T47D (cell line): ENCODE measurements at regions not wholly inside any gene's neighbourhood (a gene's known extent, or its start where the extent isn't known, plus 50 kb on each side); places are given as distances from the start of the nearest gene placed in this dataset.
A peak's percentile ranks its signal among the peaks of the same experiment; 100 is the strongest.

ENCODE experiments used
- DNase-seq, 2 experiments: peaks; one replicate each; pipeline versions ENCODE4 v3.0.0 to v3.0.0-alpha.2; 2011 to 2012; ENCODE audit warnings: low read depth in 1 of 2, low spot score in 1 of 2
- JUND ChIP-seq: IDR thresholded peaks from 2 replicates; pipeline ENCODE4 v1.6.1; 2012; ENCODE audit warnings: low read depth
- in situ Hi-C: cut with HindIII; loops from 2 replicates; pipeline ENCODE4 v1.10.0; 2016; ENCODE audit warnings: low sequenced_read_pairs, low pct_unique_long_range_greater_than_20kb

DNA sequence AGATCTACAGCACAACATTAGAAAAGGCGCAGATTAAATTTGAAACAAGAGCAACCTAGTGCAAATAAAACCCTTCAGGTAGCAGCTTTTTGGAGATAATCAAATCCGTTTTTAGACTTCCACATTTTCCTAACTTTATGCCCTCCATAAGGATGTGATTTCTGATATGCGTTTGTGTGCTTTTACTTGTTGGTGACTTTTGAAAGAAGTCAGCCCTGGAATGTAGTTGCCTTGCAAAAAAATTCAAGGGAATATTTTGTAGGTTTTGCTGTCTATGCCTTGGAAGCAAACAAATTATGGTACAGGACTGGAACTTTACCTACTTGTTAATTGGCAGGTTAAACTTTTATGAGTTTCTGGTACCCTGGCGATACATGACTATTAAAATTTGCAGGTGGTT lies 86.7 kb upstream of the HDAC9 start:
- no peak for TF ChIP-seq JUND
- in situ Hi-C loops, result no loop called here
- DNase-seq, result no peak

DNA sequence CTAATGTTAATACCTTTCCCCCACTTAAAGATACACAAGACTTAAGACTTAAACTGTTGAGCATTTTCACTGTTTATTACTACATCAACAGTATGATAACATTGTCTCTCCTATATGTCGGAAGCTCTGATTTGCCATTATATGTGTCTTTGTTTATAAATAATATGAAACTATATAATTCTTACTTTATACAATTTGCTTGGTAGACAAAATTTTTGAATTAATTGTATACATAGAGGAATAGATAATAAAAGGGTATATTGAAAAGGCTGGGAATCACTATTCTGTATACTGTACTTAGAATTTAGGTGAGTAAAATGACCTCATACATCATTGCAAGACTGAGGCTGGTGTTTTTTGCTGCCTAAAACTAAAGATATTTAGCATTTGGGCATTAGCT lies 82.1 kb upstream of the HDAC9 start:
- in situ Hi-C loops, result no loop called here
- no peak for DNase-seq
- TF ChIP-seq JUND, result no peak

DNA sequence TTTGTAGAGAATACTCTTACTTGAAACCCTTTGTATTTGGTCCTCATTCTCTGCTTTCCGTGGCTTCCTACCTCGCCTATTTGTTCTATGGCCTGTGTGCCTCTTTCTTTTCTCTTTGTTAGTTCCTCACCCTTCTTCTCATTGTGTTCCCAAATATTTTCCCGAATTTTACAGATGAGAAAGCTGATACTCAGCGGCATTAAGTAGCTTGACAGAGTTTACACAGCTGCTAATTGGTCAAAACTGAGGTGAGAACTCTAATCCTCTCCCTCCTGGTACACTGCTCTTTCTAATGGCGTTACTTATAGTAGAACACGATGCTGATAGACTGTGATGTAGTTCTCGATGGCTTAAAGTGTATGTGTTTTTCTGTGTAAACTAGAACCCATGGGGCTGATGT lies 80.7 kb upstream of the HDAC9 start:
- TF ChIP-seq JUND, result no peak
- DNase-seq, result no peak
- in situ Hi-C loops, result no loop called here

DNA sequence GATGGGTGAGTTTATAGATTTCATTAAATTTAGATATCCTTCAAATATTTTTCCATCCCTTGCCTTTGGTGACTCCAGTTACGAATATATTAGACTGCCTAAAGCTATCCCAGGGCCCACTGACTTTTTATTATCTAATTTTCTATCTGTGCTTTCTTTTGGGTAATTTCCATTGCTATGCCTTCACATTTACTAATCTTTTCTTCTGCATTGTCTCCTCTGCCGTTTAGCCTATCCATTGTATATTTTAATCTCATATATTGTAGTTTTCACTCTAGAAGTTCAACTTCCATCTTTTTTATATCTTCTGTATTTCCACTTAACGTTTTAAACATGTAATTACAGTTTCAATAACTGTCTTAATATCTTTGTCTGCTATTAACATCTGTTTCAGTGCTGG lies 78.6 kb upstream of the HDAC9 start:
- no peak for TF ChIP-seq JUND
- no peak for DNase-seq
- in situ Hi-C loops, result no loop called here

DNA sequence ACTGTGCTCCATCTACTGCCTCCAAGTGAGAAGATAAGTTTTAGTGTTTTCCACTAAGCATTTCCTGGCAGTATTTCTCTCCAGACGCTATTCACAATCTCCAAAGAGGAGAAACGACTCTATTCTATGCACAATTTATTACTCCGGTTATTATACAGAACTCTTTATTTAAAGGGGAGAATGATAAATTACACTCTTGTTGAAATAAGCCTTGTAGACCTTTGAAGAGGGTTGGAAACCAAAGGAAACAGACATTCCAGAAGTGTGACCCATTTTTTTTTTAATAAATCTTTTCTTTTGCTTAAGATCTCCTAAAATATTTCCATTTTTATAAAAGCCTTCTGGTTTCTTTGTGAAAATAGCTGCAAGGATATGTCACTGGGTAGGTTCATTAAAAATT lies 76.1 kb upstream of the HDAC9 start:
- DNase-seq, result no peak
- in situ Hi-C loops, result no loop called here
- no peak for TF ChIP-seq JUND

DNA sequence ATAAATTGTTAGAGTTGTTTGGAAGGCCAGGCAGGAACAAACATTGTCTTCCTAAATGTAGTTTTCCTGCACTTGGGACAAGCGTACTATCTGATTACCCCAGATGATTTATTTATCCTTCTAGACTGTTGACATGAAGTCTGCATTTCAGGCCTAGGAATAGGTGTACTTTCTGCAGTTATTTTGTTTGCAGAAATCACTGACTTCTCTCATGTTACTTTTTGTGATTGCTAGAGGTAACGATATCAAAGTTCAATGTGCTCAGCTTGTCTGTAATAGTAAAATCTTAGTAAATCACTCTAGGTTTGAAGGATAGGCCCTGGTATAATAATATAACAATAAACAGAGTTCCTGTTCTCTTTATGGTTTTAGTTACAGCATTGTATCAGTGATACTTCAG lies 75.4 kb upstream of the HDAC9 start:
- TF ChIP-seq JUND, result no peak
- in situ Hi-C loops, result no loop called here
- DNase-seq, result no peak

DNA sequence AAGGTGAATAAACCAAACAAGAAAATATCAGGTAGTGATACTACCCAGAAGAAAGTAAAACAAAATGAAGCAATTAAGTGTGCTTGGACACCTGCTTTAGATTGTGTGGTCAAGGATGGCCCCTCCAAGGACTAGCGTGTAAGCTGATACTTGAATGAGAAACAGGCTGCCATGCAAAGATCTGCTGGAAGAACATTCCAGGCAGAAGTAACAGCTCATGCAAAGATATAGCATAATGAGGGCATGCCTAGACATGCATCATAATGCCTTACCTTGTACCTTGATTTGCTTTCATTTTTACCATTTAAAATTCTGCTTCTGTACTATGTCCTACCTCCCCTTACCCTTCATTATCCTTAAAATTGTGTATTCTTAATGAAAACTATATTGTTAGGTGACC lies 74.8 kb upstream of the HDAC9 start:
- no peak for DNase-seq
- in situ Hi-C loops, result no loop called here
- no peak for TF ChIP-seq JUND

DNA sequence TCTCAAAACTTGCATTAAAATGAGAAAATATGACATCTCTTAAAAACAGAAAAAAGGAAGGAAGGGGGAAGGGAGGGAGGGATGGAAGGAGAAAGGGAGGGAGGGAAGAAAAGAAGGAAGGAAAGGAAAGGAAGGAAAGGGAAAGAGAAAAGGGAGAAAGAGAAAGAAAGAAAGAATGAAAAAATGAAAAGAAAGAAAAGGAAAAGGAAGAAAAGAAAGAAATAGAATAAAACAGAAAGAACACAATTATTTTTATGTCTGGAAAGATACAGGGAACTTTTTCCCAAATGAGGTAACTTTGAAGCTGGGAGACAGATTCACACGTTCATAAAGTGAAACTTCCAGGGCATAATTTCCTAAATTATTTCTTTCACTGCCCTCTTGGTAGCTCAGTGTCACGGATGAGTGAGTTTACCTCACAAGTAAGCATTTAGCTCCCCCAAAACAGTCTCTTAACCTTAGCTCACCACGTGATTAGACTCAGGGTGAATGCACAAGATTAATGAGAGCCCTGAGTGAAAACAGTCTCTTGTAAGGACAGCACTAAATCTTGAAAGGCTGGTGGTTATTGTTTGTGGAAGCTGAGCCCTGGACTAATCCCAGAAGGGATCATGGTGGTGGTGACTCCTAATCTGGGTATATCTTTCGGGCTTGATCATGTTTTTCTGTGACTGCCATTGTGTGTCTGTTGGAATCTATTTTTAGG lies 74.1 kb upstream of the HDAC9 start:
- no peak for TF ChIP-seq JUND
- DNase-seq, result no peak
- in situ Hi-C loops, result no loop called here

DNA sequence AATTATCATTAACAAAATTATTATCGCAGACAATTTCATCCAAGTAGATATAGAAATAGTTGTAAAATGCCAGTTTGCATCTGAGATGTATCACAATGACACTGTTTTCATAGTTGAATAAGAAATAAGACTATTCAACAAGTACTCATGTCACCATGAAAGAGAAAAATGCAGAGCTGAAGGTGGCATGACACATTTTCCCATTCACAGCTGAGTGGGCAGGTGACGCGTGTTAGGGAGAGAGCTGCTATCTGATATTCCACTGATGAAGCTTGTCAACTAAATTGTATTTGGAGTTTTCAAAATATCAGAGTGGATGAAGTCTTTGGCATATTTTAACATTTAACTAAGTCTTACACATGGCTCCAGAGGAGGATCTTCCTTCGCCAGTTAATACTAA lies 70.3 kb upstream of the HDAC9 start:
- no peak for TF ChIP-seq JUND
- DNase-seq, result no peak
- in situ Hi-C loops, result no loop called here

DNA sequence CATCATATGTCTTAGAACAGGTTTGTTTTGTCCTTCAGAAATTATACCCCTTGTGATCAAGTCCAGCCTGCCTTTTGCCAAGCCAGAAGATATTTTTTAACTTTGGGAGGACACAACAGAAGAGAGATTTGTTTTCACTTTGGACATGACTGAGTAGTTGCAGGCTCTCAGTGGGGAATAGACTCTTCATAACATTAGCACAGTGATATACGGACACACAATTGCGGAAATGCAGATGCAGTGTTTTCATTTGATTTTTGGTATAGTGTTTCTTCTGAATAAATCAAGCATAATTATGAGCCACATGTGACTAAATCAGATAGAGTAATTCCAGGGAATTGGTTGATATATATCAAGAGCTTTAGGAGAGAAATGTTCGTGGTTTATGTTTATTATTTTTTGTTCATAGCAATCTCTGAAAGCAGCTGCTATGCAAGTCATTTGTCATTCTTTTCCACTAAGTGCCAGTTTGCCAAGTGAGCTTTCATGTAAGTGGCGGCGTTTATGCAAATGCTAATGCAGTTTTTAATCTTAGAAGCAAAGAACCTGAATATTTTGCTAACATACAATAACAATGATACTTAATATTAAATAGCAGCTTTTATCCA lies 69.6 kb upstream of the HDAC9 start:
- no peak for DNase-seq

DNA sequence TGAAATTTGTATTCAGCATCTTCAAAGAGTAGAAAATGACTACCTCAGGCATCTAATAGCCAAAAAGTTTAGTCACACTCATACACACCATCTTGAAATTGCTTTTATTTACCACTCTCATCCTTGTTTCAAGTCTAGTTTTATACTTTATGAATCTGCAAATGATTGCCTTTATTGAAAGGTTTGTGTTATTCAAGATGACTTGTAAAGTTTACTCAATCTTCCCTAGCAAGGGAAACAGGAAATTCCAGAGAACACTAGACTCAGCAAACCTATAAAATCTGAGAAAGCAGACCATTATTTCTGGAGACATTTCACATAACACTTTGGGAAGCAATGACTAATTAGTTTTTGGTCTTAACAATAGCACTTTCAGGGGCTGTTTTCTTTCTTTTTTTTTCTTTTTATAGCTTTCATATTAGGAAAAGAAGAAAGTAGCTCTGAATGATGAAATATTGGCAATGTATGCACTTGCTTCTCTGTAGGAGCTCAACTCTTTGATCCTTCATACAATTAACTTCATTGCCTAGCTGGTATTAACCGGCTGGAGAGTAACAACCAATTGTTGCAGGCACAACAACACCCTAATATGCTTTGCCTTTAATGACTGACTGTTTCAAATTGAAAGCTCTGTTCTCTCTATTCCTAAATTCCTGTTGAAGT lies 68.9 kb upstream of the HDAC9 start:
- in situ Hi-C loops, result no loop called here
- TF ChIP-seq JUND, result 0 out of 2 replicates have a peak, but pooled peaks have one; percentile 22

More for the DNA sequence above, 69.6 kb upstream of the HDAC9 start:
- no peak for TF ChIP-seq JUND
- in situ Hi-C loops, result no loop called here

DNA sequence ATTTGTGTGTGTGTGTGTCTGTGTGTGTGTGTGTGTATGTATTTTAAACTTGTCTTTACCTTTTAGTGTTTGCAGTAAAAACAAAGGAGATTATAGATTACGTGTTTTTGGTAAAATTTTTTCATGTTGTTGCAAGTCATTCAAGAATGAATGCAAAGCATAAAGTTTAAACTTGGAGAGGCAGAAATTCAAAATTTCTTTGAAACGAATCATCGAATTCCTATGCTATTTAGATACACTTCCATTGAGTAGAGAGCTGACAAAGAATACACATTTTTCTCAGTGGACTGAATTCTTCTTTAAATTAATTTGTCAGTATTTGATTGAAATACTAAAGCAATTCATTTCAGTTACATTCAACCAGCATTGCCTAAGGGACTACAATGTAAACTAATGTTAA lies 66.0 kb upstream of the HDAC9 start:
- in situ Hi-C loops, result no loop called here
- no peak for DNase-seq
- no peak for TF ChIP-seq JUND

More for the DNA sequence above, 68.9 kb upstream of the HDAC9 start:
- DNase-seq, result peak in 1 of 2 experiments; percentile 36

DNA sequence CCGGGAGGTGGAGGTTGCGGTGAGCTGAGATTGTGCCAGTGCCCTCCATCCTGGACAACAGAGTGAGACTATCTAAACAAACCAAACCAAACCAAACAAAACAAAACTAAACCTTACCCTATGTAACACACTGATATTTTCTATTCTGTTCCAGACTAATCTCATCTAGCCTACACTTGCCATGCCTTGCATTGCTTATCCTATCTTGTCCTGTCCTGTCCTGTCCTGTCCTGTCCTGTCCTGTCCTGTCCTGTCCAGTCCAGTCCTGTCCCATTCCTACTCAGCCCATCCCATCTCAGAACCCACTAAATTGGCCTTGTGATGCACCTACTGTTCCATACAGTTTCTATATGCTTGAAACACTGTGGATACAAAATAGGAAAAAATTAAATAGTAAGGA lies 64.7 kb upstream of the HDAC9 start:
- in situ Hi-C loops, result no loop called here
- DNase-seq, result no peak
- TF ChIP-seq JUND, result no peak
